ENCODE measurements at regions not wholly inside any gene's neighbourhood (a gene's known extent, or its start where the extent isn't known, plus 50 kb on each side); places are given as distances from the start of the nearest gene placed in this dataset.

DNA sequence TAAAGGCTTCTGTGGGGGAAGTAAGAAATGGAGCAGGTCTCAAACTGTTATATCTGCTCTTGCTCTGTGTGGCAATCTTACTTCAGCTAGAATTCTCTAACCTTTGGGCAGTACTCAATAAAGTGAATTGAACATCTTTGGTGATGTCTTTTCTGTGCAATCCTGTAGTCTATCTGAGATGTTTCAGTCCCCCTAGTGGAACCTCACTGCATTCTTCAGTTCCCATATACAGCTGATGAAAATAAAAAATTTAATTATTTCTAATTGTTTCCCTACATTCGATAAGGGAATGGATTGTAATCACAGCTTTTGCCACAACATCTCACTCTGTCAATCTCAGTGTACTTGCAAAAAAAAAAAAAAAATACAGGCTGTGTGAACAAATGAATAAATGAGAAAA is 522.6 kb downstream of the DNAJB9 start:
- no peak overlapping the region for H3K4me3 ChIP-seq
- H2AFZ ChIP-seq (ENCODE audit: control insufficient read depth, low read depth, low read length), result no peak overlapping the region
- intact Hi-C loops (cut with micrococcal nuclease; ENCODE audit: unreplicated experiment), result loop anchor here (10.0 kb wide), 1 partner anchor 83 kb away; no protein-coding TSS in a partner anchor
- H3K4me1 ChIP-seq (ENCODE audit: control insufficient read depth, insufficient read depth, low read length), result no peaks in the 10 kb centered on the region
- H3K27ac ChIP-seq (ENCODE audit: control insufficient read depth, insufficient read depth), result no peak overlapping the region
- FAIRE-seq (no peak), DNase-seq (ENCODE audit: low read depth, low spot score) (no peak), ATAC-seq (no peak)
- H3K9ac ChIP-seq (ENCODE audit: control insufficient read depth, insufficient read depth, low read length), result no peak overlapping the region
- WGBS (ENCODE audit: insufficient coverage, insufficient replicate concordance, low lambda C conversion rate, missing lambda C conversion rate), result 56% methylated on average over 1 of the region's 1 CpG
- H3K79me2 ChIP-seq (ENCODE audit: control insufficient read depth, insufficient read depth, low read length), result no peaks in the 10 kb centered on the region
- ChIA-PET RAD21 (ENCODE audit: unreplicated experiment) (no interaction called here), POLR2A (interaction anchor here (0.6 kb wide), 1 partner anchor 128 kb away, joined by 4 read pairs; no protein-coding TSS in a partner anchor), SMC1A (ENCODE audit: uncharacterized antibody, unreplicated experiment) (interaction anchor here (1.1 kb wide), 1 partner anchor 11 kb away, joined by 3 read pairs; no protein-coding TSS in a partner anchor), CTCF (interaction anchor here (0.7 kb wide), 1 partner anchor 826 kb away, joined by 4 read pairs; no protein-coding TSS in a partner anchor)
- H3K36me3 ChIP-seq (ENCODE audit: control insufficient read depth in 2 of 2, insufficient read depth in 2 of 2, low read length in 1 of 2), result no peaks in the 10 kb centered on the region
- H3K4me2 ChIP-seq (ENCODE audit: control insufficient read depth, insufficient read depth), result no peak overlapping the region
- H3K27me3 ChIP-seq (replicated peaks in 1 of 2; ENCODE audit: control insufficient read depth in 2 of 2, insufficient read depth in 2 of 2, low read length in 1 of 2), result no peaks in the 10 kb centered on the region
- TF ChIP-seq KLF5 (IDR thresholded peaks at IDR 0.05; ENCODE audit: partially characterized antibody) (no peak), ZNF274 (IDR thresholded peaks at IDR 0.05; ENCODE audit: insufficient read depth, insufficient read length) (no peak)
- no peaks in the 10 kb centered on the region for H4K20me1 ChIP-seq (ENCODE audit: control insufficient read depth, insufficient read depth)
- no peaks in the 10 kb centered on the region for H3K9me3 ChIP-seq (replicated peaks; ENCODE audit: control insufficient read depth, insufficient read depth, low read length)
- in situ Hi-C loops (cut with MboI), result no loop called here
- no TSS peak for BruUV-seq (replicated peaks)

GRCh38 chr7:109101332-109101731 is 531.7 kb downstream of the DNAJB9 start:
- Histone ChIP-seq H2AFZ (ENCODE audit: control insufficient read depth, low read depth, low read length) (no peak overlapping the region), H3K79me2 (ENCODE audit: control insufficient read depth, insufficient read depth, low read length) (no peaks in the 10 kb centered on the region), H3K4me2 (ENCODE audit: control insufficient read depth, insufficient read depth) (no peak overlapping the region), H3K9me3 (replicated peaks; ENCODE audit: control insufficient read depth, insufficient read depth, low read length) (no peaks in the 10 kb centered on the region), H3K4me3 (no peak overlapping the region), H3K27me3 (replicated peaks in 1 of 2; ENCODE audit: control insufficient read depth in 2 of 2, insufficient read depth in 2 of 2, low read length in 1 of 2) (no peaks in the 10 kb centered on the region), H3K36me3 (ENCODE audit: control insufficient read depth in 2 of 2, insufficient read depth in 2 of 2, low read length in 1 of 2) (no peaks in the 10 kb centered on the region), H3K27ac (ENCODE audit: control insufficient read depth, insufficient read depth) (no peak overlapping the region), H3K4me1 (ENCODE audit: control insufficient read depth, insufficient read depth, low read length) (no peaks in the 10 kb centered on the region), H4K20me1 (ENCODE audit: control insufficient read depth, insufficient read depth) (no peaks in the 10 kb centered on the region), H3K9ac (ENCODE audit: control insufficient read depth, insufficient read depth, low read length) (no peak overlapping the region)
- no peak for DNase-seq (ENCODE audit: low read depth, low spot score)
- ChIA-PET RAD21 (ENCODE audit: unreplicated experiment) (no interaction called here), SMC1A (ENCODE audit: uncharacterized antibody, unreplicated experiment) (interaction anchor here (1.2 kb wide), 1 partner anchor 20 kb away, joined by 3 read pairs; no protein-coding TSS in a partner anchor), CTCF (interaction anchor here (1.8 kb wide), 1 partner anchor 7 kb away, joined by 3 read pairs; no protein-coding TSS in a partner anchor), POLR2A (no interaction called here)
- in situ Hi-C loops (cut with MboI) (no loop called here), intact Hi-C loops (cut with micrococcal nuclease; ENCODE audit: unreplicated experiment) (no loop called here)
- 36% methylated on average over 1 of the region's 1 CpG for WGBS (ENCODE audit: insufficient coverage, insufficient replicate concordance, low lambda C conversion rate, missing lambda C conversion rate)
- ATAC-seq, result no peak
- FAIRE-seq, result no peak
- no TSS peak for BruUV-seq (replicated peaks)
- TF ChIP-seq IRF5 (IDR thresholded peaks at IDR 0.05; ENCODE audit: borderline replicate concordance), result no peak
- TF ChIP-seq BCLAF1 (IDR thresholded peaks at IDR 0.05), result no peak
- TF ChIP-seq EED (IDR thresholded peaks at IDR 0.05; ENCODE audit: low read depth), result no peak
- no peak for TF ChIP-seq CBX3 (IDR thresholded peaks at IDR 0.05; ENCODE audit: borderline replicate concordance, low read depth)
- TF ChIP-seq BHLHE40 (IDR thresholded peaks at IDR 0.05; ENCODE audit: borderline replicate concordance in 1 of 2, low read depth in 2 of 2, low read length in 1 of 2), result no peak
- TF ChIP-seq ZNF622 (IDR thresholded peaks at IDR 0.05), result no peak
- TF ChIP-seq NFIC (IDR thresholded peaks at IDR 0.05; ENCODE audit: low read depth, low read length), result no peak
- TF ChIP-seq ATF2 (IDR thresholded peaks at IDR 0.05; ENCODE audit: low read length), result no peak
- TF ChIP-seq IKZF2 (IDR thresholded peaks at IDR 0.05), result no peak
- no peak for TF ChIP-seq PML (IDR thresholded peaks at IDR 0.05; ENCODE audit: low read length)
